ENCODE measurements at regions not wholly inside any gene's neighbourhood (a gene's known extent, or its start where the extent isn't known, plus 50 kb on each side); places are given as distances from the start of the nearest gene placed in this dataset.

DNA sequence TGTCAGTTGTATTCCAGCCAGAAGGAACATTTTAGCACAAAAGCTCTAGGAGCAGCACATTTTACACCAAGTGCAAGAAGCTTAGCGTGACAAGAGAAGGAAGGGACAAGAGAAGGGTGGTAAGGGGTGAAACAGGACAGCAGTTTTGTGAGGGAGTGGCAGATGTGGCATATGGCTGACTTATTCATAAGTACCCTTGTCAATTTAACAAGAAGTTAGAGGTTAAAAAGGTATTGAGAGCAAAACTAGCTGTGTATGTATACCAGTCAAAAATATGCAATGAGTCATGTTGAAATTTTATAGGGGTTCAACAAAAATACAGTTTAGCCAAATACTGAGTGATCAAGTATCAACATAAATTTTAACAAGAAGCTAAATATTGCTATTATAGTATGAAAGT, 561.5 kb upstream of the POT1 start:
- TF ChIP-seq, protein P1, sequence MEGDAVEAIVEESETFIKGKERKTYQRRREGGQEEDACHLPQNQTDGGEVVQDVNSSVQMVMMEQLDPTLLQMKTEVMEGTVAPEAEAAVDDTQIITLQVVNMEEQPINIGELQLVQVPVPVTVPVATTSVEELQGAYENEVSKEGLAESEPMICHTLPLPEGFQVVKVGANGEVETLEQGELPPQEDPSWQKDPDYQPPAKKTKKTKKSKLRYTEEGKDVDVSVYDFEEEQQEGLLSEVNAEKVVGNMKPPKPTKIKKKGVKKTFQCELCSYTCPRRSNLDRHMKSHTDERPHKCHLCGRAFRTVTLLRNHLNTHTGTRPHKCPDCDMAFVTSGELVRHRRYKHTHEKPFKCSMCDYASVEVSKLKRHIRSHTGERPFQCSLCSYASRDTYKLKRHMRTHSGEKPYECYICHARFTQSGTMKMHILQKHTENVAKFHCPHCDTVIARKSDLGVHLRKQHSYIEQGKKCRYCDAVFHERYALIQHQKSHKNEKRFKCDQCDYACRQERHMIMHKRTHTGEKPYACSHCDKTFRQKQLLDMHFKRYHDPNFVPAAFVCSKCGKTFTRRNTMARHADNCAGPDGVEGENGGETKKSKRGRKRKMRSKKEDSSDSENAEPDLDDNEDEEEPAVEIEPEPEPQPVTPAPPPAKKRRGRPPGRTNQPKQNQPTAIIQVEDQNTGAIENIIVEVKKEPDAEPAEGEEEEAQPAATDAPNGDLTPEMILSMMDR (IDR thresholded peaks at IDR 0.05) = no peak
- no peak for TF ChIP-seq POLR2A (IDR thresholded peaks at IDR 0.05)
- Histone ChIP-seq H3K27ac (no peak overlapping the region), H3K9me3 (no peaks in the 10 kb centered on the region), H3K4me3 (no peak overlapping the region), H3K4me1 (no peaks in the 10 kb centered on the region), H3K36me3 (no peaks in the 10 kb centered on the region), H3K27me3 (no peaks in the 10 kb centered on the region)
- DNase-seq = no peak

DNA sequence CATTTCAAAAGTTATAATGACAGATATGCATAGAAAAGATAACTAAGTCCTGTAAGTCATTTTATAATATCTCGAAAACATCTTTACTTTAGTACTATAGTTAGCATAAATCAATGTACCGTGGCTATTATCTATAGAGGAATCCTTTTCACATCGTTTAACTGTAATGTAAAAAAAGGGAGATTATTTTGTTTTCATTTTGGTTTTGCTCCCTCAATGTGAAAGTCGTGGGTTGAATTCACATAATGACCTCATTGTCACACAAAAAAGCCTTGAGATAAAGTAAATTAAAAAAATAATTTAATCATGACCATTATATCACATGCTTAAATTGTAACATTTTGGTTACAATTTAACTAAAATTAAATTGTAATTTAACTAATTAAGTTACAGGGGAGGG, 560.5 kb upstream of the POT1 start:
- no peaks in the 10 kb centered on the region for H3K36me3 ChIP-seq
- H3K4me3 ChIP-seq = no peak overlapping the region
- DNase-seq = no peak
- H3K4me1 ChIP-seq = no peaks in the 10 kb centered on the region
- H3K27me3 ChIP-seq = no peaks in the 10 kb centered on the region
- no peak overlapping the region for H3K27ac ChIP-seq
- H3K9me3 ChIP-seq = no peaks in the 10 kb centered on the region
- TF ChIP-seq, protein P1 (IDR thresholded peaks at IDR 0.05) = no peak
- TF ChIP-seq POLR2A (IDR thresholded peaks at IDR 0.05) = no peak

DNA sequence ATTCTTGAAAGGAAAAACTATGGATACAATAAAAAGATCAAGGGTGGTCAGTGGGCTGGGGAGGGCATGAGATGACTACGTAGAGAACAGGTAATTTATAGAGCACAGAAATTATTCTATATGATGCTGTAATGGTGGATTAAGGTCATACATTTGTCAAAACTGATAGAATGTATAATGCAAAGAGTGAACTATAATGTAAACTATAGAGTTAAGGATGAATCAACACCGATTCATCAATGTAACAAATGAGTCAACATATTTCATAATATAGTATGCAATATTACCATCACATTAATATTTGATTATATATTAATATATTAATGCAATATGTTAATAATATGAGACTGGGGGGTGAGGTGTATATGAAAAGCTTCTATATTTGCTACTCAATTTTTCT, 555.6 kb upstream of the POT1 start:
- DNase-seq = no peak
- TF ChIP-seq, protein P1 (IDR thresholded peaks at IDR 0.05) = no peak
- no peak for TF ChIP-seq POLR2A (IDR thresholded peaks at IDR 0.05)
- Histone ChIP-seq H3K4me3 (no peak overlapping the region), H3K36me3 (no peaks in the 10 kb centered on the region), H3K27me3 (no peaks in the 10 kb centered on the region), H3K4me1 (no peaks in the 10 kb centered on the region), H3K9me3 (no peaks in the 10 kb centered on the region), H3K27ac (no peak overlapping the region)

DNA sequence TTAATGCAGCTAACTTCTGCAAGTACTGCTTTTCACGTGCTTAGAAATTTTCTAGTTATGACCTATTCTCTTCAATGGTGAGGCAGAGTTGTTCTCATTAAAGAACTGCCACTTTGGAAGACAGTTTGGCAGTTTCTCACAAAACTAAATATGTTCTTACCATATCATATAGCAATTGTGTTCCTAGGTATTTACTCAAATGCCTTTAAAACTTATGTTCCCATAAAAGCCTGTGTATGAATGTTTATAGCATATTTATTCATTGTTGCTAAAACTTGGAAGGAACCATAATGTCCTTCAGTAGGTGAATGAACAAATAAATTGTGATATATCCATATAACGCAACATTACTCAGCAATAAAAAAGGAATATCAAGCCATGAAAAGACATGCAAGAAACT, 555.1 kb upstream of the POT1 start:
- H3K4me1 ChIP-seq = no peaks in the 10 kb centered on the region
- H3K4me3 ChIP-seq = no peak overlapping the region
- no peaks in the 10 kb centered on the region for H3K9me3 ChIP-seq
- H3K27ac ChIP-seq = no peak overlapping the region
- no peaks in the 10 kb centered on the region for H3K36me3 ChIP-seq
- DNase-seq = no peak
- TF ChIP-seq, protein P1 (IDR thresholded peaks at IDR 0.05) = no peak
- TF ChIP-seq POLR2A (IDR thresholded peaks at IDR 0.05) = no peak
- H3K27me3 ChIP-seq = no peaks in the 10 kb centered on the region

DNA sequence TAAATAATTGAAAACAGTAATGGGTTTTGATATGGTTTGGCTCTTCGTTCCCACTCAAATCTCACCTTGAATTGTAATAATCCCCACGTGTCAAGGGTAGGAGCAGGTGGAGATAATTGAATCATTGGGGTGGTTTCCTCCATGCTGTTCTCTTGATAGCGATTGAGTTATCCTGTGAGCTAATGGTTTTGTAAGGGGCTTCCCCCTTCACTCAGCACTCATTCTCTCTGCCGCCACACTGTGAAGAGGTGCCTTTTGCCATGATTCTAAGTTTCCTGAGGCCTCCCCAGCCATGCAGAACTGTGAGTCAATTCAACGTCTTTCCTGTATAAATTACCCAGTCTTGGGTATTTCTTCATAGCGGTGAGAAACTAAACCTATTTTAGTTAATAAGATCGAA, 551.7 kb upstream of the POT1 start:
- H3K4me3 ChIP-seq = no peak overlapping the region
- TF ChIP-seq POLR2A (IDR thresholded peaks at IDR 0.05) = no peak
- TF ChIP-seq, protein P1 (IDR thresholded peaks at IDR 0.05) = no peak
- no peaks in the 10 kb centered on the region for H3K36me3 ChIP-seq
- no peaks in the 10 kb centered on the region for H3K4me1 ChIP-seq
- no peaks in the 10 kb centered on the region for H3K27me3 ChIP-seq
- peaks cover 0 to 2% (median 0%) of the 10 kb centered on the region in 4 donors for H3K9me3 ChIP-seq
- no peak overlapping the region for H3K27ac ChIP-seq
- DNase-seq = no peak

DNA sequence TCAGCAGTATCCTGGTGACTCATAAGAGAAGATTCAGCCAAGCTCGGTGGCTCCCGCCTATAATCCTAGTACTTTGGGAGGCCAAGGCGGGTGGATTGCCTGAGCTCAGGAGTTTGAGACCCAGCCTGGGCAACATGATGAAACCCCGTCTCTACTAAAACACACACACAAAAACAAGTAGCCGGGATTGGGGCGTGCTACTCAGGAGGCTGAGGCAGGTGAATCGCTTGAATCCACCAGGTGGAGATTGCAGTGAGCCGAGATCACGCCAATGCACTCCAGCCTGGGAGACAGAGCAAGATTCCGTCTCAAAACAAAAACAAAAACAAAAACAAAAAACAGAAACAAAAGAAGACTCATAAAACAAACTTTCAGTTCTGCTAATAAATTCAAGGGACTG, 551.1 kb upstream of the POT1 start:
- H3K4me1 ChIP-seq = no peaks in the 10 kb centered on the region
- no peak for TF ChIP-seq POLR2A (IDR thresholded peaks at IDR 0.05)
- TF ChIP-seq, protein P1 (IDR thresholded peaks at IDR 0.05) = no peak
- DNase-seq = no peak

More for the DNA sequence above, 551.1 kb upstream of the POT1 start:
- no peaks in the 10 kb centered on the region for H3K27me3 ChIP-seq
- H3K36me3 ChIP-seq = no peaks in the 10 kb centered on the region
- peaks cover 0 to 2% (median 0%) of the 10 kb centered on the region in 4 donors for H3K9me3 ChIP-seq
- no peak overlapping the region for H3K27ac ChIP-seq
- H3K4me3 ChIP-seq = no peak overlapping the region
